Stimulated activated CD4-positive, alpha-beta T cell treated with anti-CD3 and anti-CD28 coated beads, Interleukin-12 subunit alpha, Interleukin-12 subunit beta, amount 100 ng/mL, for 24 hours (primary cell): ENCODE measurements at regions not wholly inside any gene's neighbourhood (a gene's known extent, or its start where the extent isn't known, plus 50 kb on each side); places are given as distances from the start of the nearest gene placed in this dataset.
"Not testable (repeated sequence)": the region's sequence is repeated elsewhere in the genome, so short reads cannot be mapped to it uniquely, and the experiment has no call there.

ENCODE experiments used
- DNase-seq, 2 experiments: peaks; one replicate each; pipeline ENCODE4 v3.0.0-alpha.2; 2020; ENCODE audit warnings: low read depth in 2 of 2

DNA sequence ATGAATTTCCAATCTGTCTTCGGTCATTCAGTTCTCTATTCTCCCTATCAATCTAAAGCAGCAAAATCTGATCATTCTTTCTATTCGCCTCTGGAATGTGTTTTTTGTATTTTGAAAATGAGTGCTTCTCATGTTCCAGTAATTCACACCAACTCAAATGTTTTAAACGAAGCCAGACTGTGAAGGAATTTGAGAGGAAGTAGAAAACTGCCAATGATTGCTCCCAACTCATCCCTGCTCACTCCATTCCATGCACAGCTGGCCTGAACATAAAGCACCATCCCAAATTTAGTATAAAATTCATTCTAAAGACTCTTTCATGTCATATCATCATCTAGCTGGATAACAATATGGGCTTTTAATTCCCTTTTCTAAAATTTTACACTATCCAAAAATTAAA, 123.8 kb downstream of the DUSP6 start:
- no peak for DNase-seq

DNA sequence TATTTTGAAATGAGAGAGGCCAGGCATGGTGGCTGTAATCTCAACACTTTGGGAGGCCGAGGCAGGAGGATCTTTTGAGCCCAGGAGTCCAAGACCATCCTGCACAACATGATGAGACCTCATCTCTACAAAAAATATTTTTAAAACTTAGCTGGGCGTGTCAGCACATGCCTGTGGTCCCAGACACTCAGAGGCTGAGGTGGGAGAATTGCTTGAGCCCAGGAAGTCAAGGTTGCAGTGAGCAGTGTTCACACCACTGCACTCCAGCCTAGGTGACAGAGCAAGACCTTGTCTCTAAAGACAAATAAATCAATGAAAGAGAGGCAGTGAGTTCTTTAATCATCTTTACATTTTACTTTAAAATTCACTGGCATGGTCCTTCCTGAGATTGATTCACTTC, 124.5 kb downstream of the DUSP6 start:
- DNase-seq, result no peak

DNA sequence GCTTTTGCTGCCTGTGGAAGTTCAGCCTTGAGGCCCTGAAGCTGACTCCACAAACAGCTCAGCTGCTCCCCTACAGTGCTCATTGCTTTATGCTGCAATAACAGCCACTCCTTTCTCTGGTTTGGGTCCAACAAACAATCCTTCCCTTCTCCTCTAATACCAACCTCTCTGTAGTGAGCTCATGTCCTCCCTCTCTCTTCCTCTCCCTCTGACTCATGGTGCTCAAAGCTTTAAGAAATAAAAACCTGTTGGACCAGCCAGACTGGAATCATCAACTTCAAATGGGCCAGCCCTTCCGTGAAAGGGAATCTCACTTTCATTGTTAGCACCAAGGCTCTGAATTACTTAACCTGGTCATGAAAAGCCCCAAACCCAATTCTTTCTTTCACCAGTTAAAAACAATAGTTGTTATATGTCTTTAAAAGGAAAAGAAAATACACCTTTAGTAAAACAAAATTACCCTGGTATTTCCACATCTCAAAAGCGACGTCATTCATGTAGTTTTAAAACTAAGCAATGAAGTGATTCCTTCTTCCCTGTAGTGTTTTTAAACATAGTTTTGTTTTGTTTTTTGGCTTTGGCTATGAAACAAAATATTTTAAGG, 126.4 kb downstream of the DUSP6 start:
- DNase-seq, result peak in 1 of 2 experiments; percentile 13

DNA sequence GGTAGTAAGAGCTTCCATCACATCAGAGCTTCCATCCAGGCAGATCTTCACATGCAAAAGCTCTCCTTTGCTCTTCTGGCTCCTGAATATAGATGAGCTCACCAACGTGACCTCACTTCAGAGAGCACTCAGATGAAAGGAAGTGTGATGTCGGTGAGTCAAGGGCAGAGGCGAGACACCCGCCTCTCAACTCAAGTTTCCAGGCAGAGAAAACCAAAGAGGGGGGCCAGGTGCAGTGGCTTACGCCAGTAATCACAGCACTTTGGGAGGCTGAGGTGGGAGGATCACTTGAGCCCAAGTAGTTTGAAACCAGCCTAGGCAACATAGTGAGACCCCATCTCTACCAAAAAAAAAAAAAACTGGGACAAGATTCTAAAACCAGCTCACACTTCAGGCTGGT, 126.9 kb downstream of the DUSP6 start:
- peak; percentile 59 to 68 for DNase-seq

DNA sequence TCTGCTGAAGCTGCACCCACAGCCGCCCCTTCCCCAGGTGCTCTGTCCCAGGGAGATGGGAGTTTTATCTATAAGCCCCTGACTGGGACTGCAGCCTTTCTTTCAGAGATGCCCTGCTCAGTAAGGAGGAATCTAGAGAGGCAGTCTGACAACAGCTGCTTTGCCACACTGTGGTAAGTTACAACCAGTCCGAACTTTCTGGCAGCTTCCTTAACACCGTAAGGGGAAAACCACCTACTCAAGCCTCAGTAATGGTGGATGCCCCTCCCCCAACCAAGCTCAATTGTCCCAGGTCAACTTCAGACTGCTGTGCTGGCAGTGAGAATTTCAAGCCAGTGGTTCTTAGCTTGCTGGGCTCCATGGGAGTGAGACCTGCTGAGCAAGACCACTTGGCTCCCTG, 129.7 kb downstream of the DUSP6 start:
- DNase-seq, result not testable (repeated sequence)

DNA sequence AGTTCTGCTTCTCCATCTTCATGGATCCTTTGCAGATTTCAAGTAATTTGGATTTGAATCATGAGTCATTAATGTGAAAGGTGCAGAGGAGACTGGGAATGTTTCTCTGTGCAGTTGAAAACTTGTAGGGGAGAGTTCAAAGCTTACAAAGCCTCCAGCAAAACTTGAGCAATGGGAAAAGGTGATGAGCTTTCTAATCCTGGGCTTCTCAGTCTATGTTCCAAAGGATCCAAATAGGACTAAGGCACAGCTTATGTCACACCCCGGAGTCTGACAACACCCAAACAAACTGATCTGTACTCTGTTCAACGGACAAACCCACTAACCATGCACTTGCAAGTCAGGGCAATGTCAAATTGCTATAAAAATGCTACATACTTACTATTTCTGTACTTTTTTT, 134.8 kb downstream of the DUSP6 start:
- no peak for DNase-seq

DNA sequence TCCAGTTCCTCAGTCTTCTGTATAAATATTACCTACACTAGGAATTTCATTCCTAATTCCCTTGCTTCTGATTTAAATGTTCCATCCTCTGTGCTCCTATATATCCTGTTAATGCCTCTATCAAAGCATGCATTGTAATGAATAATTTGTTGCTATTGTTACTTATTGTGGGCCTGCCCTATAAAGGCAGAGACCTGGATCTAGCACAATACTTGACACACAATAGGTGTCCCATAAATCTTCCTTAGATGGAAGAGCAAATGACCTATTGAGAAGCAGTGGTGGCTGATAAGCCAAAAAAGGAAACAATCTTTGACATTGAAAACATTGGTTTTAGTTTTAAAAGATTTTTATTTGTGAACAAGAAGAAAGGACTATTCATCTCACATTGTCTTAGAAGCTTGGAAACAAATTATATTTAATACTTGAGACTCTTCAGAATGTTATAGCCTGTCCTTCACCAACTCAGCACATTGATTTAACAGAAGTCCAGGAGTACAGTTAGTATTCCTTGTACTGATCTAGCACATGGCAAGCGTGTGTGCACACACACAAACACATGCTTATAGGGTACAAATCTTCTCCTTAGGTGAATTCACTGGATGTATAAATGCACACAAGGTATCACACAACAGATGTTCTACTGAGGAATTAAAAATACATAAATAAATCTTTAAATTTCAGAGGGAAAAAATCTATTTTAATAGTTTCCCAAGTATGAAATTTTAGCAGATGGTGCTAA, 135.9 kb downstream of the DUSP6 start:
- no peak for DNase-seq

DNA sequence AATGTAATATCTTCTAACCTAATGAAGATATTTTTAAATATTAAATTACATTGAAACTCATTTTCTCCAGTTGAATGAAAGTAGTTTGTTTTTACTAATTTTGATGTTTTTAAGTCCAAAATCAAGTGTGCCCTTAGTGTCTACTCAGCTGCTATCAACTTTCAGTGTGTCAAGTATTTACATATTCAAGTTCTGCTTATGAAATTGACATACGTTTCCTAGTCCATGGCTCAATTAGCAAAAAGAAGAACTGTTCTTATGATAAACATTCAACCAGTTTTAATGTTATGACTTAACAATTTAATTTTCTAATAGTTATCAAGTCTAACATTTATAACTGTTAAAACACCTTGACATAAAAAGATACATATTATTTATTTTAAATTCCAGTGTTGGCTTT, 137.1 kb downstream of the DUSP6 start:
- DNase-seq, result no peak

DNA sequence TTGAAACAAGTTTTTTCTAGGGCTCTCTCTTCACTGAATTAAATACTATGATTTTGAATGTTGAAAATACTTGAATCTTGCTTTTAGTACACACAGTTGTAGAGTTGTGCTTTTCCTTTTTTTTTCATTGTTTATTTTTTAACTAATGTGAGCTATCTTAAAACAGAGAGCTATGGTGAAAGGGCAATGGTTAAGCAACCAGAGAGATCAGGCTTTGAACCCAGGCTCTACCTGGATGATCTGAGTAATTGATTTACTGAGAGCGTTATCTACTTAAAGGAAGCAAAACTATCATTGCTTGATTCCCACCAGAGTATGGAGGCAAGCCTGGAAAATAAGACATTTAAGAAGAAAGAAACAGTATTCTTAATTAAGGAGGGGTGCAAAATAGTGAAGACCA, 138.6 kb downstream of the DUSP6 start:
- DNase-seq, result no peak

DNA sequence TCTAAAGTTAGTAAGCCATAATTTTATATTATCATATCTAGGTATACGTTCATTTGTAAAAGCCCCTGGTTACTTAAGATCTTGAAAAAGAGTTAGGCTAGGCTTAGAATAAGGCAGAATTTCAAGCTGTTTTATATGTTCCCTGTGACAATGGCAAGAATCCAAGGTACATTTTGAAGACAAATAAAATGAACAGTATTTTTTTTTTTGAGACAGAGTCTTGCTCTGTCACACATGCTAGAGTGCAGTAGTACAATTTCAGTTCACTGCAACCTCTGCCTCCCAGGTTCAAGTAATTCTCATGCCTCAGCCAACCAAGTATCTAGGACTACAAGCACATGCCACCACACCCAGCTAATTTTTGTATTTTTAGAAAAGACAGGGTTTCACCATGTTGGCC, 139.2 kb downstream of the DUSP6 start:
- no peak for DNase-seq

DNA sequence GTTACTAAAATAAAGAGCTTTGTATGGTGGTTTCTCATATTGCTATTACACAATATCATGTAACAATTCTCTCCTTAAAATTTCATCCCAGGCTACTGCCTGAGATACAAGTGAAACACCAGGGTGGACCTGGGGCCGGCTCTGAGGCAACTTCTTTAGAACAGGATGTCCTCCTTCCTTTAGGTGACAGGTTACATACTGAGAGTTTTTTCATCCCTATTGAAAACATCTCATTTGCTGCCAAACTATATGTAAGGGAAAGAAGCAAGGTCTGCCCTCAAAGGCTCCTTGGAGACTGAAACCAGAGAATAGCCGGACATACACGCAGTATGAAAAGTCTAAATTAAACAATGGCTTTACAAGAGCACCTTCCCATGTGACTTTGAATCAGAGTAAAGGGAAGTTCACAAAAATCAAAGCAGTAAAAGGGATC, 139.9 kb downstream of the DUSP6 start:
- DNase-seq, result no peak

DNA sequence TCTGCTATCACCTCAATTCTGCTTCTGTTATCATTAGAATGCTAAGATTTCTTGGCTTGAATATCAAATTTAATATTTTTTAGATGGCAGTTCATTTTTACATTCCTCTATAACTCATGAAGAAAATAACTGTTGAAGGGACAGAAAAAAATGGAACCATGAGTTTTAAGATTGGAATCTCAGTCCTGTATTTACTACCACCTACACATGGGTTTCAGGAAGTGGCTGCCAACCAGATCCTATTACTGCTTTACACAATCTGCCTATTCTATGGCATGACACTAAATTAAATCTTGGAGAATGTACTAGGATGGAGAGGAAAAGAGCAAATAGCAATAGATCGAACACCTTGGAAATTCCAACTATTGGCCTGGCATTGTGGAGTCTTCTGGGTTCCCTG, 140.8 kb downstream of the DUSP6 start:
- no peak for DNase-seq

DNA sequence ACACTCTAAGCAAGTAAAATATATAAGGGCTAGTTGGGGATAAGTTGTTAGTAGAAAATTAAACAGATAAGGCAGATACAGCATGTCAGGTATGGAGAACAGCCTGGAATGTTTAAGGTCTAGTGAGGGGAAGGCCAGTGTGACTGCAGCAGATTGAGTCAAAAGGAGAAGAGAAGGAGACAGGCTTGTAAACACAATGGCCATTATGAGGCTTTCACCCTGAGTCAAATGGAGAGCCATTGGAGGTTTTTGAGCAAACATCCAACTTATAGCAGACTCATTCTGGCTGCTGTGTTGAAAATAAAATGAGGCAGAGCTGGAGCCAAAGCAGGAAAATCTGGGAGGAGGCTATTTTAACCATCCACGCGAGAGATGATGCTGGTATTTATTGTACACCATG, 142.0 kb downstream of the DUSP6 start:
- no peak for DNase-seq

DNA sequence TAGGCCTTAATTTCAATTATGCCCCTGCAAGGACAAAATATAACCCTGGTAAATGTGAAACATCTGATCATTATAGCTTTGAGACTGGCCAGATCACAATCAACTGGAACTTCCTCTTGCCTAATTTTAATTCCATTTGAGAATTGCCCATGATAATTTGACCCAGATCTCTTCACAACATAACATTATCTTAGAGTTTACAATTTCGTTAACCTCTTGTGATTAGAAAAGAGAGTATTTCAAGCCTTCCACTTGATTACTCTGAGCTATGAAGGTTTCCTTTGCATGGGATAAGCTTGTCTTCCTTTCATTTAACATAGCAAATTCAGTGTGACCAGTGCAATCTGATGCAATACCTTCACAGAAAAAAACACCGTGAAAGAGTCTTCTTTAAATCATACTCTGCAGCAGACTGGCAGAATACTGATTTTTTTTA, 143.6 kb downstream of the DUSP6 start:
- no peak for DNase-seq

DNA sequence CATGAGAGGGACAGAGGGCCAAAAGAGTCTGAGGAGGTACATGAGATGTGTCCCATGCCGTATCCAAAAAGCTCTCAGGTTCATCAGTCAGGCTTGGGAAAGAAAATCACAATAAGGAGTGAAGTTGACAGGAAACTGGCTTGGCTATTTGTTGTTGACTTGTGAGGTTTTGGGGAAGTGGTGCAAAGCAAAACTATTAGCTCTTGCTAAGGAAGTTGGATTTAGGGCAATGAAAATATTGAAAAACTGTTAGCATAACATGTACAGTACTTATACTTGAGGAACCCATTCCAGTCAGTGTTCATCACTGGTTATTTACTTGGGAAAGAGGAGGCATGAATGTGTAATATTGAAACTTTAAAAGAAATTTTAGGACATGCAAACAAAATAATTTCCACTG, 145.9 kb downstream of the DUSP6 start:
- DNase-seq, result no peak

DNA sequence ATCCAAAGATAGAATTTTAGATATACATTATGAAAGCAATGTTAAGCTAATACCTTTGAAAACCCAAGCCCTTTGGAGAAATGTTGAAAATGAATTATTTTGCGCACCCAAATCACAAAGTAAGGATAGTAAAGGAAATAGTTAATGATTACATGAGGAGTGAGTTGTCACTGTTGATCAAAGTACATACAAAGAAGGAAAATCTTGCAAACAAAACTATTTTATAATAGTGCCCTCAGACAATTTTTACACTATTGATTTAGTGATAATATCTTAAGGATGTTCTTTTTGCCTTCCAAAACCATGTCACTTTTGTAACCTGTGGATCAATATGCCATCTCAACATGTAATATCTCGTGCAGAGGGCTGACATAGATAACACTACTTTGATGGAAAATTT, 146.8 kb downstream of the DUSP6 start:
- no peak for DNase-seq

DNA sequence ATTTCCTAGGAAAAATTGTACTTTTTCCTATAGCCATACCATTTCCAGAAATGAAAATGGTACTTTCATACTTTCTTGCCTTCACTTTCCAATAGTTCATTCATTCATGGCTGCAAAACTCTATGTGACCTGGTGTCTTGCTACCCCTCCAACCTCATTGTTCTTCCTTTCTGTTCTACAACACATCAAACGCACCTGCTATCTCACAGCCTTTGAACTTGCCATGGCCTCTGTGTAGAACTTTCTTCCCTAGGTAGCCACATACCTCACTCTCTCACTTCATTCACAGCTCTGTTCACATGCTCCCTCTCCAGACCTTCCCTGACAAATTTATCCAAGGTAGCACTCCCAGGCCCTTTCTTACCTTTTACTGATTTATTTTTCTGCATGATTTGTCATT, 149.2 kb downstream of the DUSP6 start:
- DNase-seq, result no peak

DNA sequence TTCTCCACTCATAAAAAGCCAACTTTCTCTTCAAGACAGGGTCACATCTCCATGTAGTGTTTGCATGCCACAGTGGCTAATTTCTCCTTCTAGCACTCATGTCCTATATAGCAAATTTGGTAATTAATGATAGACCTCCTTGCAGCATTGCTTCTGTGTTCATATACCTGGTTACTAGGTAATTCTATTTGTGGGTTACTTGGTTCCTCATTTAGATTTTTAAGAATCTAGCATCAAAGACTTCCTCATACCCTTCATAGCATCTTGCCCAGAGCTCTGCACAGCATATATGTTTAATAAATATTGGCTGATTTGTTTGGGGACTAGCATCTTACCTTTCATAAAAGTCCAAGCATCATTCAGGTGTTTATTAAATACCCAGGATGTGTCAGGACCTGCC, 152.1 kb downstream of the DUSP6 start:
- DNase-seq, result no peak

DNA sequence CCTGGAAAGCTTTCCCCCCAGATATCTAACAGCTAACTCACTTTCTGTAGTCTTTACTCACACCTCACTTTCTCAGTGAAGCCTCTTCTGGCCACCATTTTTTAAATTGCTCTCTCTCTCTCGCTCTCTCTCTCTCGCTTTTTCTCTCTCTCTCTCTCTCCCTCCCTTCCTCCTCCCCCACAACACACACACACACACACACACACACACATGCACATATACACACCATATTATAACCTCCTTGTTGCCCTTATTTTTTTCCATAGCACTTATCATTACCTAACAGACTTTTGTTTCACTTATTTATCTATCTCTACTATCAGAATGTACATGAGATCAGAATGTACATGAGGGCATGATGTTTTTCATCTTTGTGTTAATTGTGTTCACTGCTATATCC, 156.8 kb downstream of the DUSP6 start:
- DNase-seq, result no peak

DNA sequence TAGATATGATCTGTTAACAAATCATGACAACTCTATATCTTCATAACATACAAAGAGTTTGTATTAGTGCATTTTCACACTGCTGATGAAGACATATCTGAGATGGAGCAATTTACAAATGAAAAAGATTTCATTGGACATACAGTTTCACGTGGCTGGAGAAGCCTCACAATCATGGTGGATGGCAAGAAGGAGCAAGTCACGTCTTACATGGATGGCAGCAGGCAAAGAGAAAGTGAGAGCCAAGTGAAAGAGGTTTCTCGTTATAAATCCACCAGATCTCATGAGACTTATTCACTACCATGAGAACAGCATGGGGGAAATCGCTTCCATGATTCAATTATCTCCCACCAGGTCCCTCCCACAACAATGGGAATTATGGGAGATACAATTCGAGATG, 157.6 kb downstream of the DUSP6 start:
- DNase-seq, result no peak

DNA sequence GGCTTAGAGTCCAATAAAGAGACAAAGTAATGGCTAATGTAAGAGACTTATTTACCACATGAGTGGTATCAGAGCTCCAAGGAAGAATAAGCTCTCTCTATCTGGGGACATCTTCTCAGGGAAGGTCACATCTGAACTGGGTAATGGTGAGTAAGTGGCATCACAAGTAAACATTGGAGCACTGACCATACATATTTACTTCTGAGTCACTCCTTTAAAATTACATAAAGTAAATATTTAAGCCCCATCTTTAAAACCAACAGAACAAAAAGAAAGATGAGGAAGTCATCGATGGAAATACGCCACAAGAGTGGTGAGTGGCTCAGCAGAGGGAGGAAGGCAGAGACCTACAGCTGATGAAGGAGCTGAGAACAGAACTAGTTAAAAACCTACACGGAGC, 159.9 kb downstream of the DUSP6 start:
- DNase-seq, result no peak

DNA sequence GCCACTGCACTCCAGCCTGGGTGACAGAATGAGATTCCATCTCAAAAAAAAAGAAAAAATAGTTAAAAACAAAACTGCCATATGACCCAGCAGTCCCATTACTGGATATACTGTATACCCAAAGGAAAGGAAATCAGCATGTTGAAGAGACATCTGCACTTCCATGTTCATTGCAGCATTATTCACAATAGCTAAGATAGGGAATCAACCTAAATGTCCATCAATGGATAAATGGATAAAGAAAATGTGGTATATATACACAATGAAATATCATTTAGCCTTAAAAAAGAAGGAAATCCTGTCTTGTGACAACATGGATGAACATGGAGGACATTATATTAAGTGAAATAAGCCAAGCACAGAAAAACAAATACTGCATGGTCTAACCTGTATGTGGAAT, 160.7 kb downstream of the DUSP6 start:
- not testable (repeated sequence) for DNase-seq

DNA sequence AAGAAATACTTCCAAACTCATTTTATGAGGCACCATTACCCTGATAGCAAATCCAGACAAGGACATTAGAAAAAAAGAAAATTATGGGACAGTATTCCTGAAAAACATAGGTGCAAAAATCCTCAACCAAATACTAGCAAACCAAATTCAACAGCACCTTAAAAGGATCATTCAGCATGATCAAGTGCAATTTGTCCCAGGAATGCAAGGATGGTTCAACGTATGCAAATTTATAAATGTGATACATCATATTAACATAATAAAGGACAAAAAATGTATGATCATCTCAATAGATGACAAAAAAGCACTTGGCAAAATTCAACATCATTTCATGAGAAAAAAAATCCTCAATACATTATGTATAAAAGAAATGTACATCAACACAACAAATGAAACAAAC, 162.9 kb downstream of the DUSP6 start:
- DNase-seq, result no peak

DNA sequence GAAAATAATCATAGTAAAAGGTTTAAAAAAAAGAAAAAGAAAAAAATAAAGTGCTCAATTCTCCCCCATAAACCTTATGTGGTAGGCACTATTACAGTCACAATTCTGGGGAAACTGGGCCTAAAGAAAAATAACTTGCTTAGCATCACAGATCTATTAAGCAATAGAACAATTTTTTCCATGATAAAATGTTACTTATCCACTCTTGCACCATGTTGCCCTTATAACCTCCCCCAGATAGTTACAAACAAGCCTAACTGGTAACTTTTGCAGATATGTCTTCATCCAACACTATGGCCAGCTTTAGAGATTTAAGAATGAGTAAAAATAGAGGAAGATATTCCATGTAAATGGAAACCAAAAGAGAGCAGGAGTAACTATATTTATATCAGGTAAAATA, 164.8 kb downstream of the DUSP6 start:
- DNase-seq, result no peak
